ENCODE measurements at regions not wholly inside any gene's neighbourhood (a gene's known extent, or its start where the extent isn't known, plus 50 kb on each side); places are given as distances from the start of the nearest gene placed in this dataset.

GRCh38 chr2:104518256-104518655, 335.7 kb upstream of the POU3F3 start:
- TF ChIP-seq CTCF (IDR thresholded peaks at IDR 0.05) (no peak), EP300 (IDR thresholded peaks at IDR 0.05) (no peak), POLR2A (IDR thresholded peaks at IDR 0.05) (no peak), POLR2AphosphoS5 (IDR thresholded peaks at IDR 0.05) (no peak)

Data from upper lobe of left lung (tissue), 4 donors.